GM12865 (cell line): ENCODE measurements at regions not wholly inside any gene's neighbourhood (a gene's known extent, or its start where the extent isn't known, plus 50 kb on each side); places are given as distances from the start of the nearest gene placed in this dataset.
"Not testable (repeated sequence)": the region's sequence is repeated elsewhere in the genome, so short reads cannot be mapped to it uniquely, and the experiment has no call there.

ENCODE experiments used
- DNase-seq: peaks from one replicate; pipeline ENCODE4 v3.0.0; 2010; ENCODE audit warnings: low read depth
- H3K4me3 ChIP-seq: 2 replicates; pipeline ENCODE4 v1.5.1; 2011; ENCODE audit warnings: mild to moderate bottlenecking, low read depth, low read length, control low read depth
- TF ChIP-seq, protein P1 (sequence below): IDR thresholded peaks from 2 replicates; pipeline ENCODE4 v1.5.1; 2011; ENCODE audit warnings: low read length, control low read depth, low read depth, inconsistent platforms; ENCODE audit not compliant: insufficient read depth; ENCODE audit errors: missing control alignments

DNA sequence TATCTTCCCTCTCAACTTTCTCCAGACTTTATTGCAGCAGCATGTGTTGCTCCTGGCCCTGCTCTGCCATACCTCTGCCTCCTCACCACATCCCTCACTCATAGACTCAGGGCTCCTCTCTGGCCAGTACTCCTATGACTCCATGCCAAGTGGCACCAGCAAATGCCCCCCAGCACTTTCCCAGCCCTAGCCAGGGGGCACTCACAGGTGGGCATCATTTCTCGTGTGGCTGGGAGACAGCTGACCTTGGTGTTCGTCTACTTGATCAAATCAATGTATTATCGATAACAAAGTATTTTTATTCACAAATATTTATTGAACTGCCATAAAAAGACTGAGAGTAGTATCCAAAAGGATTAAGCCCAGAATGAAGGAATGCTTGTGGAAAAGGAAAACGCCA is 418.2 kb downstream of the FAM72C start:
- DNase-seq, result no peak
- H3K4me3 ChIP-seq, result no peak overlapping the region
- TF ChIP-seq, protein P1, sequence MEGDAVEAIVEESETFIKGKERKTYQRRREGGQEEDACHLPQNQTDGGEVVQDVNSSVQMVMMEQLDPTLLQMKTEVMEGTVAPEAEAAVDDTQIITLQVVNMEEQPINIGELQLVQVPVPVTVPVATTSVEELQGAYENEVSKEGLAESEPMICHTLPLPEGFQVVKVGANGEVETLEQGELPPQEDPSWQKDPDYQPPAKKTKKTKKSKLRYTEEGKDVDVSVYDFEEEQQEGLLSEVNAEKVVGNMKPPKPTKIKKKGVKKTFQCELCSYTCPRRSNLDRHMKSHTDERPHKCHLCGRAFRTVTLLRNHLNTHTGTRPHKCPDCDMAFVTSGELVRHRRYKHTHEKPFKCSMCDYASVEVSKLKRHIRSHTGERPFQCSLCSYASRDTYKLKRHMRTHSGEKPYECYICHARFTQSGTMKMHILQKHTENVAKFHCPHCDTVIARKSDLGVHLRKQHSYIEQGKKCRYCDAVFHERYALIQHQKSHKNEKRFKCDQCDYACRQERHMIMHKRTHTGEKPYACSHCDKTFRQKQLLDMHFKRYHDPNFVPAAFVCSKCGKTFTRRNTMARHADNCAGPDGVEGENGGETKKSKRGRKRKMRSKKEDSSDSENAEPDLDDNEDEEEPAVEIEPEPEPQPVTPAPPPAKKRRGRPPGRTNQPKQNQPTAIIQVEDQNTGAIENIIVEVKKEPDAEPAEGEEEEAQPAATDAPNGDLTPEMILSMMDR, result no peak

DNA sequence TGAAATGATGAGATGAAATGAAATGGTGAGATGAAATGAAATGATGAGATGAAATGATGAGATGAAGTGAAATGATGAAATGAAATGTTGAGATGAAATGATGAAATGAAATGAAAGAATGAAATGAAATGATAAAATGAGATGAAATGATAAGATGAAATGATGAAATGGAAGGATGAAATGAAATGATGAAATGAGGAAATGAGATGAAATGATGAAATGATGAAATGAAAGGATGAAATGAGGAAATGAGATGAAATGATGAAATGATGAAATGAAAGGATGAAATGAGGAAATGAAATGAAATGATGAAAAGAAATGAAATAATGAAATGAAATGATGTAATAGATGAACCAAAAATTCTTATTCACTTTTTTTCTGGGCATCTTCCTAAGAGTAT is 467.1 kb downstream of the FAM72C start:
- DNase-seq, H3K4me3 ChIP-seq: not testable (repeated sequence)

DNA sequence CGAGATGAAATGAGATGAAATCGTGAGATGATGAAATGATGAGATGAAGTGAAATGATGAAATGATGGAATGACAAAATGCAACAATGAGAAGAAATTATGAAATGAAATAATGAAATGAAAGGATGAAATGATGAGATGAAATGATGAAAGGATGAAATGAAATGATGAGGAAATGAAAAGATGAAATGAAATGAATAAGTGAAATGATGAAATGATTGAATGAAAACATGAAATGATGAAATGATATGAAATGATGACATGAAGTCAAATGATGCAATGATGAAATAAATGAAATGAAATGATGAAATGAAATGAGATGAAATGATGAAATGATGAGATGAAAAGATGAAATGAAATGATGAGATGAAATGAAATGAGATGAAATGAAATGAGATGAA is 467.7 kb downstream of the FAM72C start:
- not testable (repeated sequence) for H3K4me3 ChIP-seq, DNase-seq

DNA sequence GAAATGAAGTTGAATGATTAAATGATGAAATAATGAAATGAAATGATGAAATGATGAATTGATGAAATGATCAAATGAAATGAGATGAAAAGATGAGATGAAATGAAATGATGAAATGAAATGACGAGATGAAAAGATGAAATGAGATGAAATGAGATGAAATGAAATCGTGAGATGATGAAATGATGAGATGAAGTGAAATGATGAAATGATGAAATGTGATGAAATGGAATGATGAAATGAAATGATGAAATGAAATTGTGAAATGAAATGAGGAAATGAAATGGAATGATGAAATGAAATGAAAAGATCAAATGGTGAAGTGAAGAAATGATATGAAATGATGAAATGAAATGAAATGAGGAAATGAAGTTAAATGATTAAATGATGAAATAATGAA is 468.7 kb downstream of the FAM72C start:
- not testable (repeated sequence) for DNase-seq, H3K4me3 ChIP-seq

DNA sequence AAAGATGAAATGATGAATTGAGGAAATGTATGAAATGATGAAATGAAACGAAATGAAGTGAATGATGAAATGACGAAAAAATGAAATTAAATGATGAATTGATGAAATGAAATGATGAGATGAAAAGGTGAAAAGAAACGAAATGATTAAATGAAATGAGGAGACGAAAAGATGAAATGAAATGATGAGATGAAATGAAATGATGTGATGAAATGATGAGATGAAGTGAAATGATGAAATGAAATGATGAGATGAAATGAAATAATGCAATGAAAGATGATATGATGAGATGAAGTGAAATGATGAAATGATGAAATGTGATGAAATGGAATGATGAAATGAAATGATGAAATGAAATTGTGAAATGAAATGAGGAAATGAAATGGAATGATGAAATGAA is 469.7 kb downstream of the FAM72C start:
- not testable (repeated sequence) for DNase-seq, H3K4me3 ChIP-seq

DNA sequence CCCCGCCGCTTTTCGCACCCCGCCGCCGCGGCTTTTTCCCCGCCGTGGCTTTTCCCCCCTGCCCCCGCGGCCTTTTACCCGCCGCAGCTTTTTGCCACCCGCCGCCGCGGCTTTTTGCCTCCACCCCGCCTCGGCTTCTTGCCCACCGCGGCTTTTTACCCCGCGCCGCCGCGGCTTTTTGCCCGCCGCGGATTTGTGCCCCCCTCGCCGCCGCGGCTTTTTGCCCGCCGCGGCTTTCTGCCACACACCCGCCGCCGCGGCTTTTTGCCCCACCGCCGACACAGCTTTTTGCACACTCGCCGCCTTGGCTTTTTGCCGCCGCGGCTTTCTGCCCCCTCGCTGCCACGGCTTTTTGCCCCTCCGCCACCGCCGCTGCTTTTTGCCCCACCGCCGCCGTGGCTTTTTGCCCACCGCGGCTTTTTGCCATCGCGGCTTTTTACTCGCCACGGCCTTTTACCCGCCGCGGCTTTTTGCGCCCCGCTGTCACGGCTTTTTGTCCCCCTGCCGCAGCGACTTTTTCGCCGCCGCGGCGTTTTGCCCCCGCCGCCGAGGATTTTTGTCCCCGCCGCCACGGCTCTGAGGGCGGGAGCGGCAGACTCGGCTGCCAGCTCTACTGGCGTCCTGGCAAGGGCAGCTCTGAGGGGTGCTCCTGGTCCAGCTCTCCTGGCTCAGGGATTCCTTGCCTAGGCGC is 473.6 kb downstream of the FAM72C start:
- not testable (repeated sequence) for H3K4me3 ChIP-seq, DNase-seq

DNA sequence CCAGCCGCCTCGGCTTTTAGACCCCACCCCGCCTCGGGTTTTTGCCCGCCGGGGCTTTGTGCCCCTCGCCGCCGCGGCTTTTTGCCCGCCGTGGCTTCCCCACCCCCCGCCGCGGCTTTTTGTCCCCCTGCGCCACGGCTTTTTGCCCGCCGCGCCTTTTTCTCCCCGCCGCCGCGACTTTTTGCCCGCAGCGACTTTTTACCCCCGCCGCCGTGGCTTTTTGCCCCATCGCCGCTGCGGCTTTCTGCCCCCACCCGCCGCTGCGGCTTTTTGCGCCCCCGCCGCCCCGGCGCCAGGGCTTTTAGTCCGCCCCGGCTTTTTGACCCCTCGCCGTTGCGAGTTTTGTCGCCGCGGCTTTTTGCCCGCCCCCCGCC is 474.4 kb downstream of the FAM72C start:
- no peak for DNase-seq
- TF ChIP-seq, protein P1, result no peak
- no peak overlapping the region for H3K4me3 ChIP-seq

DNA sequence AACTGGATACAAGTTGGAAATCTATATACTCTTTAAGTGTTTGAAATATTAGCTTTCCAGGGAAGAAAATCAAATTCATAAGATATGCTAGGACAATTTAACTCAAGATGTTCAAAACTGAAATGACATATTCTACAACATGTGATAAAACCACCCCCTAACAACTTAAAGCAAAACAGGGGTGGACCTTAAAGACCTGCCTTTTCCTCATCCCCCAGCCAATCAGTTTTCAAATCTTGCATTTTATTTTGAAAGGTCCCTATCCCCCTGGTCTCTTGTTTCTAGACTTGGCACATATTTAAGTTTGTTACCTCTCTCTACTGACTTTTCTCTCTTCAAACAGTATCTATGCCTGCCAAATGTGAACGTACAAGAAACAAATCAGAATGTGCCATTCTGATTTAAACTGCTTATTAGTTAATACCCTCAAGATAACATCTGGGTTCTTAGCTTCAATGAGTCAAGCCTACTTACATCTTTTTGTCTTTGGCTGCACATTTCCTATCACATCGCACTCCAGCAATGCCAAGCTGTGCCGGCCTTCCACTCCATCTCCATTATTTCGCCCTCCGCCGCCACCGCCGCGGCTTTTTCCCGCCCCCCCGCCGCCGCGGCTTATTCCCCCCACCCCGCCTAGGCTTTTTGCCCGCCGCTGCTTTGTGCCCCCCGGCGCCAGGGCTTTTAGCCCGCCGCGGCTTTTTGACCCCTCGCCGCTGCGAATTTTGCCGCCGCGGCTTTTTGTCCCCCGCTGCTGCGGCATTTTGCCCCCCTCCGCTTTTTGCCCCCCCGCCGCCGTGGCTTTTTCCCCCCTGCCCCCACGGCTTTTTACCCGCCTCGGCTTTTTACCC is 475.0 kb downstream of the FAM72C start:
- not testable (repeated sequence) for DNase-seq, H3K4me3 ChIP-seq
